ENCODE measurements at regions not wholly inside any gene's neighbourhood (a gene's known extent, or its start where the extent isn't known, plus 50 kb on each side); places are given as distances from the start of the nearest gene placed in this dataset.

DNA sequence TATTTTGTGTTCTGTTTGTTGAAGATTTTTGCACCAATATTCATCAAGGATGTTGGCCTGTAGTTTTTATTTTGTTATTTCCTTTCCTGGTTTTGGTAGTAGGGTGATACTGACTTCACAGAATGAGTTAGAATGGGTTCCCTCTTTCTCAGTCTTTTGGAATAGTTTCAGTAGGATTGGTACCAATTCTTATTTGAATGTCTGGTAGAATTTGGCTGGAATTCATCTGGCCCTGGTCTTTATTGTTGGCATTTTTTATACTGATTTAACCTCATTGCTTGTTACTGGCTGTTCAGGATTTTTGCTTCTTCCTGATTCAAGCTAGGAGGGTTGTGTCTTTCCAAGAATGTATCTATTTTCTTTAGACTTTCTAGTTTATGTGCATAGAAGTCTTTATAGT, 263.7 kb downstream of the SOX11 start:
- DNase-seq (ENCODE audit: low spot score) = no peak

GRCh38 chr2:5959836-5960820, 267.9 kb downstream of the SOX11 start:
- DNase-seq (ENCODE audit: low spot score) = no peak

DNA sequence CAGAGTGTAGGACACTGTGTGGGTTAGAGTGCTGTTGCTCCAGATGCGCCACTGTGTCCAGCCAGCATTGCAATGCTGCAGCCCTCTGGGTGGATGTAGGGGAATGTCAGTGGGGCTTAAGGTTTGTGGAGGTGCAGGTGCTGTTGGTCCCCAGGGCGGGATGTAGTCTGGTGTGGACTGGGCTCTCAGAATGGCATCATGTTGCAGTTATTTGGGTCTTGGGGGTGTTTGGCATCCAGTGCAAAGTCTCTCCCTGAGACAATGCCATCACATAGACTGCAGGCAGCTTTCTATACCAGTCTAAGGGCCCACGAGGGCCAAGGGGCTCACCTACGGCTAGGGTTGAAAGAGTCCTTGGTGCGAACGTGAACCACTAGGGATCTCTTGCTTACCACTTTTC, 275.3 kb downstream of the SOX11 start:
- DNase-seq (ENCODE audit: low spot score) = no peak

DNA sequence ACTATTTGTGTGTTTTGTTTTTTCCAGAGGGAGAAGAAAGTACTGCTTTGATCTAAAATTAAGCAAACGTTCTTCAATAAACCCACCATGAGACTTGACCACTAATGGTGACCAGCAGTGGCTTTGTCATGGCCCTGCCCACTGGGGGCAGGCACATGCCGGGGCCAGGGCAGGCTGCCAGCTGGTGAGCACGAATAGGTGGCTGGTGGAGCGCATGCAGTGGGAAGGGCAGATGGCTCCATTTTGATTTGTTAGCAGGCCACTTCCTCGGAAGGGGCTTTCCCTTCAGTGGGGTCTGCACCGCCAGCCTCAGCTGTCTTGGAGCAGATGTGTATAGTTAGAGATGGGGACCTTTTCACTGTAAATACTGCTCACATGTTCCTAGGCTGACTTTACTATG, 277.1 kb downstream of the SOX11 start:
- no peak for DNase-seq (ENCODE audit: low spot score)

DNA sequence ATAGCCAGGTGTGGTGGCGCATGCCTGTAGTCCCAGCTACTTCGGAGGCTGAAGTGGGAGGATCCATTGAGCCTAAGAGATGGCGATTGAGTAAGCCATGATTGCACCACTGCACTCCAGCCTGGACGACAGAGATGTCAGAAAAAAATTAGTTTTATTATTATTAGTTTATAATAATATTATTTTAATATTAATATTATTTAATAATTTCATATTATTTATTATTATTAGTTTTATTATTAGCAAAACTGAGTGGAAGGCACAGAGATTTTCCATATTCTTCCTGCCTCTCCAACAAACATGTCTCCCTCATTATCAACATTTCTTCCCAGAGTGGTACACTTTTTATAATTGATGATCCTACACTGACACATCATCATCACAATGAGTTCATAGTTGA, 278.2 kb downstream of the SOX11 start:
- DNase-seq (ENCODE audit: low spot score) = no peak

DNA sequence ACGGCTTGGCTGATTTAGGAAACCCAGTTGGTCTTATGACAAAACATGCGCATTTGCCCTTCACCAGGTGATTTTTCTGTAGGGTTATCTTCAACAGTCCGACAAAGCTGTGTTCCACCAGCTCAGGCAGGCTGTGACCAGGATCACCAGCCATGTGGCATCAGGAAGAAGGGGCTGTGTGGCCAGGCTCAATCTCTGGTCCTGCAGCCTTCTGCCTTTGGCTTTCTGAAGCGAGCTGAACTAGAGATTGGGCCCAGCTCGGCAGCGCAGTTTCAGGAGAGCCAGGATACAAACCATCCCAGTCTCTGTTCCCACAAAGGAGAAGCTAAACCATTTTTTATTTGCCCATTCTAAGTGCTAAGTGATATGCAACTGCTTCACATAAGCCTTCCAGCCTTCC, 282.3 kb downstream of the SOX11 start:
- no peak for DNase-seq (ENCODE audit: low spot score)

DNA sequence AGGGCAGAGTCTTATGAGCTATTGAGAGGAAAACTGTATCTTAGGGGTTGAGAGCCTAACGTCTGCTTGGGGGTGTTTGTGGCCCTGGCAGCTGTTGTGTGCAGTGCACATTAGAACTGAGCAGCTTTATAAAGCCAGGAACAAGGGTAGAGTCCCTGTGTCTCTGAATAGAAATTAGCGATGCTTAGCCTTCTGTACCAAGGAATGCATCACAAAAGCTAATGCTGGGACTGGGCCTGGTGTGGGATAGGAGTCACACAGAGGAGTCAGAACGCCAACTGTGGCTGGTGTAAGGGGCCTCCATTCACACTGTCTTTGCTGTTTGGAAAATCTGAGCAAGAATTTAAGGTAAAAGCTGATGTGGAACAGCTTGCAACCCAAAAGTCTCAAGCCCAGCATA, 283.2 kb downstream of the SOX11 start:
- DNase-seq (ENCODE audit: low spot score) = no peak

DNA sequence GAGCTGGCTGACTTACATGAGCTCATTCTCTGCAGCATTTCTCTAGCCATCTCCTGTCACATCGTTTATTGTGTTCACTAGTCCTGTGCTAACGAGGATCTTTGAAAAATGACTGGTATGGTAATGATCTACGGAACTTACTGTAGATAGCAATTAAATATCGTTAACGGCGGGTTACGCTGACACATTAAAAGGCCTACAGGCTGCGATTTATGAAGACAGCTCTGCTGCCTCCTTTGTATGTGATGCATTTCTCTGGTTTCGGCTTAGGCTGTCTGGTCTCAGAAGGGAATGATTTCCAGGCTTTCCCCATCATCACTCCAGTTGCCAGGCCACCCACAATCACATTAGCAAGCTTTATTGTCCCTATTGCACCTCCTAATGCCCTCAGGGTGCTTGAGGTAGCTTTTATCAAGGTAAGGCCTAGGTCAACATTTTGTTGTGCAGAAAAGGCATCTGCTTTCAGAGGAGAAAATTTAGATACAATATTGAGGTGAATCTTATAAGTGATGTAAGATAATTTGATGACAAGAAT, 284.4 kb downstream of the SOX11 start:
- no peak for DNase-seq (ENCODE audit: low spot score)

DNA sequence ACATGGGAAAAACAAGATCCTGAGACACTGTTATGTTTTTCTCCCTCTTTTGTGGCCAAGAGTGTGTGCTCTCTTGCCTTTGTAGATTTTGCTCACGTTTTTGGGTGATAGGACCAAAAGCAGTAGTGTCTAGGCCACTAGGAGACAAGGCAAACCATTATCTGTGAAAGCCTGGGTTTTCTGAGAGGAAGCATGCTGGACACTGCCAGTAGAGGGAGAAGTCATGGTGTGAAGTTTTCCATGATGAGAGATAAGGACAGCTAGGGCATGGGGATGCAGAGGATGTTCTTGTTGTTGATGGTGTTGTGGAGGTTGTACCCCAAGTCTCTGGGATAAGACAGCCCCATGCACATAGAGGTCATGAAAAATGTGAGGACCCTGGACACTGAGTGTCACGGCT, 285.3 kb downstream of the SOX11 start:
- DNase-seq (ENCODE audit: low spot score) = no peak

DNA sequence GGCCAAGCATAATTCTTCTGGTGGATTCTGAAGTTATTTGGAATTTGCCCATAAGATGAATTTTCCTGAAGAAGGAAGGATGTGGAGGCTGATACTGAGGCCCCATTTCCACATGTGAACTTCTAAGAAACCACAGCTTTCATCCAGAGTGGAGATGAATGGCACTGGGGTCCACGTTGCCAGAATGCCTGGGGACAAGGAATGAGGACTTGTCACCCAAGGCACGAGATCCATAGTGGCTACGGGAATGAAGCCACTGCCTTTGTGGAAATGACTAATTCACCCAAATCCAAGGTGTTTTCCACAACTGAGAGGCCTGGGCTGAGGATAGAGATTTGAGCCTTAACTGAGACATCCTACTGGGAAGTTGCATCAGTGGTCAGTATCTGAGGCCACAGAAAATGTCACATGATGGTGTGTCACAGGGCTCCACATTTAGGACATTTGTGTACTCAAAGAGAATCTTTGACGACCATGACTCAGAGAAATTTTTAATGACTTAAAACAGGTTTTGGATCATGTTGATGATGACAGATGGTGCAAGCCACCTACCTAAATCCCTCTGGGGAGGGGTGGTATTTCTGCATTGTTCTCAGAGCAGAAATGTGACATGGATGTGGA, 286.1 kb downstream of the SOX11 start:
- DNase-seq (ENCODE audit: low spot score) = no peak

DNA sequence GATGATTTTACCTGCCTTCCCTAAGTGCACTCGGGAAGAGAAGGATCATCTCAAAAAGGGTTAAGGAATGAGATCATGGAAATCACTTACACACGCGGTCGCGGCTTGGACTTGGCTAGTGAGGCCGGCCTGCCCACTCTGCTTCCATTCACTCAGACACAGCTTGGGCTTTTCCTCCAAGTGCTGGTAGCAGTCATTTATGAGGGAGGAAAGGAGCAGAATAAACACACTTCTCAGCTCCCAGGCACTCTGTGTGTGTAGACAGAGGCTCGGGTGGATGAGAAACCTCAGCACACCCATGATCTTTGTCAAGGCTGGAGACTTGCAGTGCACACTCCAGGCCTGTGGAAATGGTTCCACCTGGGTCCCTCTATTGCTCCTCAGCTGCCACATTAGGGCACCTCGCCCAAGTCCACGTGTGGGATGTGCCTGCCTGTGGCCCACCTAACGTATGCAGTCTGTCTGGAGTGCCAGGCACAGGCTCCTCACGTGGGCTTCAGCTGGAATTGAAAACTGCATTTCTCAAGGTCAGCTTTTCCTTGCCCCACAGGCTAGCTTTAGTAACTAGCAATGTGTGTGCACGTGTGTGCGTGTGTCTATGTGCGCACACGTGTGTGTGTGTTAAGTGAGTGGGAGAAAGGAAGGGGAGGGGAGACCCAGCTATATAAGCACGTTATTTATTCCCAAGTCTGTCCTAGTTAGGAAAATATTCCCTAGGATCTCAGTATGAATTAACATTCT, 288.4 kb downstream of the SOX11 start:
- DNase-seq (ENCODE audit: low spot score) = no peak

DNA sequence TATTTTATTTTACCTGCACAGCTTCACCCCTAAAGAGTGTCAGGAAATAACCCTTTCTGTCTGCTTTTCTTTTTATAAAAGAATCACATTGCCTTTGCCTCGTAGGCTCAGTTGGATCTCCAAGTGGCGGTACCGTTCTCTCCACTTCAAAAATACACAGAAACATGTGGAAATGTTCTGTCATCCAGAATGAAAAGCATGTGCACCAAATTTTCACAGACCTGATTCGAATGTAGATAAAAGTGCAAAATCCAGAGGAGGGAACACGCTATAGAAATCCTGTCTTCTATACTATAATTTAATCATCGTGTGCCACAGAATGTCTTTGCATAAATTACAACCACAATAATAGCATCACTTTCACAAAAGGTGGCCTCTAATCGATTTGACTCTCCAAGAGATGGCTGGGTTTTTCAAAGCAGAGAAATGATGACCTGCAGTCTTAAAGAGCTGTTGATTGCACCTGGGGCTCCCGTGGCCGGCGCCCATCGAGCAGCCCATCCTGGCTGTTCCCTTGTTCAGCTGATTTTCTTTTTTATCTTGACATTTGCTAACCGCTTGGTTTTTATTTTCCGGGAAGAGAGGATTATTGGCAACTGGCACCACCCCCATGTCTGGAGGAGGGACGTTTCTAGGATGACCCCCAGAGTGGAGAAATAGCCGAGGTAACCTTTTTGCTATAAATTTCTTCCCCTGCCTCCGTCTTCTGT, 290.2 kb downstream of the SOX11 start:
- no peak for DNase-seq (ENCODE audit: low spot score)

GRCh38 chr2:5982903-5983265, 290.7 kb downstream of the SOX11 start:
- DNase-seq (ENCODE audit: low spot score) = no peak

DNA sequence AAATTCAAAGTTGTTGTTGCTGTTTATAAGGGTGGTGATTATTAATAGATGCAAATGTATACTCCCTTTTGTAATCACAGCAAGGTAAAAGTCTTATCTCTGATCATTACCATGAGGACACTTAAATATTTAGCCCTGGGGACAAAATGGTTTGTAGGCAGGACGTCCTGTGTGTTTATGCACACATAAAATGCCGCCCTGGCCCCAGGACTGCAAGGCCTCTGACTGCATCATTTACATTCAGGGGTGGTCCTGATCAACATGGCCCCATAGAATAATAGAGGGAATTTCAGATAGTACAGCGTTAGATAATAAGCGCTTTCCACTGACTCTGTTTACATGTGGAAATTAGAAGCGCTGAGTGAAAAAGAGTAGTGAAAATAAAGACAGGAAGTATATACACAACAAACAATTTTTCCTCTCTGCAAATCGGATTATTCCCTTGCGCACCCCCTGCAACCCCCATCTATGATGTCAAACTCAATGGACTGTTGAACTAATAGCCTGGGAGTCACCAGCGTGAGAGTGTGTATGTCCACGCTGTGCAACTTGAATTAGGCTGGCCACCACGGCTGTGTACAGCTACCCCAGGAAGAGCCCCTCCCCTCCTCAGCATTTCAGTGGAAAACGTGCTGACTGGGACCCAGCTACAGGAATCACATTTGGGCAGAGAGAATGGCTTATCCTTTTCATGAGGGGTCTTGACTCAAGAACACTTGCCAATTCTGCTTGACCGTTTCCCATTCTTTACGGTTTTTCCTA, 291.5 kb downstream of the SOX11 start:
- DNase-seq (ENCODE audit: low spot score) = no peak

DNA sequence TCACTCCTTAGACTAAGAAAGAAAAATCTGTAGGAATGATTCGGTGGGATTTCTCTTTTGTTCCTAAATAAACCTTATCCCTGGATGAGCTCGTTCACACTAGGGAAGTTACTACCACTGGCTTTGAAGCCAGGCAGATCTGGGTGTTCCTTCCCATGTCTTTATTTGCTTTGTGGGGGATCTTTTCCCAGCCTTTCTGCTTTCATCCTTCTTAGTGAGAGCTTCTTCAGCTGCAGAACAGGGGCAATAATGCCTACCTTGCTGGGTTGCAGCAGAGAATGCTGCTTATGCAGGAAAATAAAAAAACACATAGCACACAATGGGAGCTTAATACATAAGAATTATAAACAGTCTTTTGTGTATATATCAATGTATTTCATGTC, 292.1 kb downstream of the SOX11 start:
- no peak for DNase-seq (ENCODE audit: low spot score)

- no peak for DNase-seq (ENCODE audit: low spot score)
Observed at GRCh38 chr2:5984946-5985345, 292.8 kb downstream of the SOX11 start.

GRCh38 chr2:5985536-5986385, 293.6 kb downstream of the SOX11 start:
- no peak for DNase-seq (ENCODE audit: low spot score)

GRCh38 chr2:5986801-5987787, 294.9 kb downstream of the SOX11 start:
- no peak for DNase-seq (ENCODE audit: low spot score)

DNA sequence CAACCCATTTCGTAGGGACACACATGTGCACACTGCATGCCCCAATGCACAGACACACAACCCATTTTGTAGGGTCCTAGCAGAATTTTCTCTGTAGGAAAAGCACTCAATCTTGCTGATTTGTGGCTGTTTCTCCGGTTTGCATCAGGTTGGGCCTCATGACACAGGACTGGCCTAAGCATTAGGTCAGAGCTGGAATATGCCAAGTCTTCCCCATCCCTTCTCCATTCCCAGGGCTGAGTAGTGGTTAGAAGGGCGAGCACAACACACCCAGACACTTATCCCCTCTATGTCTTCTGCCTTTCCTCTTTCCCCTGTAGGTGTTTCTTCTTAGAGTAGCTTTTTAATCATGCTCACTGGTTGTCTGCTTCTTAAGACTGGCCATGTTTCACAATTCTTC, 295.9 kb downstream of the SOX11 start:
- no peak for DNase-seq (ENCODE audit: low spot score)

All from left forelimb (tissue), 1 donor.